Mesothelial cell of epicardium (in vitro differentiated cells): ENCODE measurements at regions not wholly inside any gene's neighbourhood (a gene's known extent, or its start where the extent isn't known, plus 50 kb on each side); places are given as distances from the start of the nearest gene placed in this dataset.

Experiments used
- DNase-seq, 2 experiments: peaks; one replicate each; pipeline ENCODE4 v3.0.0; 2021; ENCODE audit warnings: low spot score in 2 of 2; ENCODE audit not compliant: unreplicated experiment in 2 of 2
- H3K27ac Mint-ChIP-seq: 2 replicates; pipeline ENCODE4 v1.8.0; 2021; ENCODE audit warnings: mixed read lengths
- H3K27me3 Mint-ChIP-seq: 2 replicates; pipeline ENCODE4 v1.8.0; 2021; ENCODE audit warnings: low read depth, mixed read lengths
- H3K36me3 Mint-ChIP-seq: 2 replicates; pipeline ENCODE4 v1.8.0; 2021; ENCODE audit warnings: mixed read lengths
- H3K4me1 Mint-ChIP-seq: 2 replicates; pipeline ENCODE4 v1.8.0; 2021; ENCODE audit warnings: mixed read lengths
- H3K4me3 Mint-ChIP-seq: 2 replicates; pipeline ENCODE4 v1.8.0; 2021; ENCODE audit warnings: mild to moderate bottlenecking, moderate library complexity, mixed read lengths
- H3K9me3 Mint-ChIP-seq: 2 replicates; pipeline ENCODE4 v1.8.0; 2021; ENCODE audit warnings: mixed read lengths
- TF ChIP-seq, protein P1 (sequence below): fragments of 200-600 bp; sonication (generic); IDR thresholded peaks from one replicate; pipeline ENCODE4 v1.5.0; 2021; ENCODE audit warnings: antibody characterized with exemption; ENCODE audit not compliant: unreplicated experiment

DNA sequence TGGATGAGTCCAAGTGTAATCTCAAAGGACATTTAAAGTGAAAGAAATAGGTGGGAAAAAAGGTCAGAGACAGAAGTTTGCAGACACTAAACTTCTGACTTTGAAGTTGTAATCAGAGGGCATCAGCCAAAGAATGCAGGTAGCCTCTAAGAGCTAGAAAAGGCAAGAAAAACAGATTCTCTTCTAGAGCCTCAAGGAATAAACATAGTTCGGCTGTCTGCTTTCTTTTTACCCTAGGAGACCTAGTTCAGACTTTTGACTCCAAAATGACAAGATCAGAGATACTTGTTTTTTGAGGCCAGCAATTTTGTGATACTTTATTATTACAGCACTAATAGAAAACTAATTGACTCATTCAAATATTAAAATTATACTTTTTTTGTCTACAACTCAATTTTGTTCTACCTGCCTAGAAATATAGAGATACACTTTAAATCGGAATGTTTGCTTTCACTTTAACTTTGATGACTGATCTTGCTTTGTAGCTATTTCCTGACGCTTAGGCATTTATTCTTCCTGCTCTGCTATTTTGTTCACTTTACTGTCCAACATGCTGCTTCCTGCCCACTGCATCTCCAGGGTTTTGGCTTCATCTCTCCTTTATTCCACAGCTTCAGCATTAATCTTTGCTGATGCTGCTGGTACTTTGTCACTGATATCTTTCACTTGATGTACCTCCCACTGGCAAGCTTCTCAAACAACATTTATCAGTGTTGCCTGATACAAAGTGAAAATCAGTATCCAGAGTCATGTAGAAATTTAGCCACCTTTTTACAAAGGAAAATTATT, 272.5 kb downstream of the DSEL start:
- peaks cover 3% of the 10 kb centered on the region for H3K4me1 Mint-ChIP-seq

DNA sequence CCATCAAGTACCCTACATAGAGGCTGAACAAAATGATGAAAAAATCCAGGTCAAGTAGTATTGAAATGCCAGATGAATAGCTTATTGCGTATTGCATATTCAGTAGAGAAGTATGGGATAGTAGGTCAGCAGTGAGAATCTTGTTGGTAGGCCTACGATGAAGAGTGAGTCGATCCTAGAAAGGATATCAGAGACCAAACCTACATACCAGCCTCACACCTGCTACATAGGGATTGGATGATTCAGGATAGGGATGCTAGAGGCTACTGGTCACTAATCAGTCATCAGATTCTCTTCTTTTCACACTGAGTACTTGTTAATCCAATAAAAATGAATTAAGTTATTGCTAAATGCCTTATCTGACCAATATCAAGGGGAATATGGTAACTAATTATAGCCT, 274.5 kb downstream of the DSEL start:
- no peaks in the 10 kb centered on the region for H3K36me3 Mint-ChIP-seq
- DNase-seq = no peak
- TF ChIP-seq, protein P1, sequence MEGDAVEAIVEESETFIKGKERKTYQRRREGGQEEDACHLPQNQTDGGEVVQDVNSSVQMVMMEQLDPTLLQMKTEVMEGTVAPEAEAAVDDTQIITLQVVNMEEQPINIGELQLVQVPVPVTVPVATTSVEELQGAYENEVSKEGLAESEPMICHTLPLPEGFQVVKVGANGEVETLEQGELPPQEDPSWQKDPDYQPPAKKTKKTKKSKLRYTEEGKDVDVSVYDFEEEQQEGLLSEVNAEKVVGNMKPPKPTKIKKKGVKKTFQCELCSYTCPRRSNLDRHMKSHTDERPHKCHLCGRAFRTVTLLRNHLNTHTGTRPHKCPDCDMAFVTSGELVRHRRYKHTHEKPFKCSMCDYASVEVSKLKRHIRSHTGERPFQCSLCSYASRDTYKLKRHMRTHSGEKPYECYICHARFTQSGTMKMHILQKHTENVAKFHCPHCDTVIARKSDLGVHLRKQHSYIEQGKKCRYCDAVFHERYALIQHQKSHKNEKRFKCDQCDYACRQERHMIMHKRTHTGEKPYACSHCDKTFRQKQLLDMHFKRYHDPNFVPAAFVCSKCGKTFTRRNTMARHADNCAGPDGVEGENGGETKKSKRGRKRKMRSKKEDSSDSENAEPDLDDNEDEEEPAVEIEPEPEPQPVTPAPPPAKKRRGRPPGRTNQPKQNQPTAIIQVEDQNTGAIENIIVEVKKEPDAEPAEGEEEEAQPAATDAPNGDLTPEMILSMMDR = no peak
- no peak overlapping the region for H3K27ac Mint-ChIP-seq
- no peaks in the 10 kb centered on the region for H3K27me3 Mint-ChIP-seq
- peaks cover 3% of the 10 kb centered on the region for H3K4me1 Mint-ChIP-seq
- H3K9me3 Mint-ChIP-seq = no peaks in the 10 kb centered on the region
- H3K4me3 Mint-ChIP-seq = no peak overlapping the region

More for the DNA sequence above, 272.5 kb downstream of the DSEL start:
- H3K4me3 Mint-ChIP-seq = no peak overlapping the region
- H3K27me3 Mint-ChIP-seq = no peaks in the 10 kb centered on the region
- TF ChIP-seq, protein P1 = no peak
- no peak overlapping the region for H3K27ac Mint-ChIP-seq
- H3K36me3 Mint-ChIP-seq = no peaks in the 10 kb centered on the region
- H3K9me3 Mint-ChIP-seq = no peaks in the 10 kb centered on the region
- no peak for DNase-seq

DNA sequence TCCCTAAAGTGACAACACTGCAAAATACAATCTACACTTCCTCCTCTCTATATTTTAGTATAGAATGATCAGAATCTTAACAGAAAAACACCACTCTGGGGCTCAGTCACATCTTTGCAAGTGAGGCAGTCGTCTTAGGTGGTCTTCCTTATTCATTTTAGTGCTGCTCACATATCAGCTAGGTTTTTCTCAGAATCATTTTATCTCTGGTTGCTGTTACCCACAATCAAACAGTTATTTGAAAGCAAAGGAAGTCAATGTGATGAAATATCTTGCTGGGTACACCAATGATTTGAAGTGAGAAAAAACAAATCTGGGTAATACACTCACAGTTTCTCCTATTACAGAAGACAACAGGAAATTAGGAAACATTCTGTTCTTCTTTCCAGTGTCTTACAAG, 275.2 kb downstream of the DSEL start:
- Mint-ChIP-seq H3K9me3 (no peaks in the 10 kb centered on the region), H3K4me1 (peaks cover 3% of the 10 kb centered on the region), H3K27ac (no peak overlapping the region), H3K4me3 (no peak overlapping the region), H3K36me3 (no peaks in the 10 kb centered on the region), H3K27me3 (no peaks in the 10 kb centered on the region)
- TF ChIP-seq, protein P1 = no peak
- DNase-seq = no peak

DNA sequence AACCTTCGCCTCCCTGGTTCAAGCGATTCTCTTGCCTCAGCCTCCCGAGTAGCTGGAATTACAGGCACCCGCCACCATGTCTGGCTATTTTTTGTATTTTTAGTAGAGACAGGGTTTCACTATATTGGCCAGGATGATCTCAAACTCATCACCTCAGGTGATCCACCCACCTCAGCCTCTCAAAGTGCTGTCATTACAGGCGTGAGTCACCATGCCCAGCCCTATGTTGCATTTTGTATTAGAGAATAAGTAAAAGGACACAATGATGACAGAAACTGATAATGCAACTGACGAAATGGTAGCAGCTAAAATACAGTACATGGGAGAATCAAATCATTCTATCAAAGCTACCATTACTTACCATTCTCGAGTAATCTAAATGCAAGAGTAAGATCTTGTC, 276.7 kb downstream of the DSEL start:
- Mint-ChIP-seq H3K4me3 (no peak overlapping the region), H3K9me3 (no peaks in the 10 kb centered on the region), H3K27ac (no peak overlapping the region), H3K27me3 (no peaks in the 10 kb centered on the region), H3K36me3 (no peaks in the 10 kb centered on the region), H3K4me1 (peaks cover 3% of the 10 kb centered on the region)
- TF ChIP-seq, protein P1 = no peak
- DNase-seq = no peak

DNA sequence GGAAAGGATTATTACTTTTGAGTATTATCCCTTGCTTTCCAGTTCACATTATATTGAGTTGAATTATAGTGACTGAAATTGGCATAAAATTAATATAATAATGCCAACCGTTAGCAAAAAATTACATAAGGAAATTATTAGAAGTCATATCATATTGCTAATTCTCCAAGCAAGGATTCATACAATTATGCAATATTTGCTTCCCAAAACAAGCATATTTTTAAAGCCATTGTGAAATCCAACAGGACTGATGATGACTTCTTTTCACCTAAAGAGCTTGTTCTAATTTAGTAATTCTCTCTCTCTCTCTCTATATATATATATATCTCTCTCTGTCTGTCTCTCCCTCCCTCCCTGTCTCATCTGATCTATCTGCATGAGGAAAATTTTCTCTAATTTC, 283.5 kb downstream of the DSEL start:
- H3K27ac Mint-ChIP-seq = no peak overlapping the region
- no peak for DNase-seq
- no peak overlapping the region for H3K4me3 Mint-ChIP-seq
- H3K4me1 Mint-ChIP-seq = no peaks in the 10 kb centered on the region
- TF ChIP-seq, protein P1 = no peak
- H3K9me3 Mint-ChIP-seq = peaks cover 9% of the 10 kb centered on the region
- peaks cover 3% of the 10 kb centered on the region for H3K36me3 Mint-ChIP-seq
- H3K27me3 Mint-ChIP-seq = no peaks in the 10 kb centered on the region

DNA sequence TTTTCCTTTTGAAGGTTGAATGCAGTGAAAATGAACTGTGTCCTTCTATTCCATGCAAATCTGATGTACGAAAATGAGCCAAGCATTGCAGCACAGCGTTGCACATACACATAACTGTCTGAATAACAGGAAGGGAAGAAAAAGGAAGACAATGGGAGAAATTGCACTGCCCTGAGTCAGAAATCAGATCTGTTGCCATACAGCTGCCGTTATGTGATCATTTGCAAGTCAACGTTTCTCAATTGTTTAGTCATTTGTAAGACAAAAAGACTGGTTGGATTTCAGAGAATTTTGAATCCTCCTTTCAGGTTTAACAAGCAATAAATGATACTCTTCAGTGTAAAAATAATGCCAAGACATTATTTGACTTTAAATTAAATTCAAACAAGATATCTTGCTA, 284.1 kb downstream of the DSEL start:
- Mint-ChIP-seq H3K36me3 (peaks cover 3% of the 10 kb centered on the region), H3K9me3 (peaks cover 12% of the 10 kb centered on the region), H3K4me3 (no peak overlapping the region), H3K27ac (no peak overlapping the region), H3K4me1 (no peaks in the 10 kb centered on the region), H3K27me3 (no peaks in the 10 kb centered on the region)
- TF ChIP-seq, protein P1 = no peak
- DNase-seq = no peak
